HepG2 (cell line): ENCODE measurements at regions not wholly inside any gene's neighbourhood (a gene's known extent, or its start where the extent isn't known, plus 50 kb on each side); places are given as distances from the start of the nearest gene placed in this dataset.

Experiments
- ATAC-seq: fragments of 200-7000 bp; cut with Tn5 transposase; 3 replicates; pipeline ENCODE4 v1.9.1; 2020; ENCODE audit warnings: mild to moderate bottlenecking, moderate library complexity
- BruUV-seq: library from RNA; stranded (reverse); fragments of 400-500 nt; replicated peaks from 2 replicates; lab custom pipeline; 2021; lab: Mats Ljungman, UMichigan
- CTCF ChIA-PET: fragments of 300-600 bp; formaldehyde crosslinking; extraction: SDS; loops from one replicate; lab custom pipeline; 2021; ENCODE audit warnings: low total read pairs, inconsistent platforms, low intra/inter-chr PET ratio; lab: Yijun Ruan, JAX
- POLR2A ChIA-PET: fragments of 350-600 bp; sonication (Branson Sonifier 250); formaldehyde crosslinking; loops from one replicate; lab custom pipeline; 2020; ENCODE audit warnings: antibody characterized with exemption, inconsistent platforms; lab: Yijun Ruan, JAX
- DNase-seq: peaks from one replicate; pipeline ENCODE4 v3.0.0-alpha.2; 2015; ENCODE audit warnings: low spot score
- FAIRE-seq: peaks from 3 replicates; lab custom pipeline; 2011; peaks lifted over from hg19 to GRCh38; lab: Jason Lieb, UNC
- H2AFZ ChIP-seq: one replicate; pipeline ENCODE4 v1.6.1; 2011; ENCODE audit warnings: low read length, inconsistent platforms
- H3K27ac ChIP-seq: fragments of 300-600 bp; 3 replicates; pipeline ENCODE4 v1.8.0; 2011; ENCODE audit warnings: mixed run types, mild to moderate bottlenecking, mixed read lengths, low read length, inconsistent platforms; ENCODE audit not compliant: insufficient read depth; ENCODE audit errors: extremely low read length
- H3K27me3 ChIP-seq, 2 experiments: fragments of 200-600 bp in 1 of 2; 2 replicates in 1 of 2; 3 replicates in 1 of 2; pipeline versions ENCODE4 v1.6.0 to v1.8.0; 2011; ENCODE audit warnings: low read length in 2 of 2, mild to moderate bottlenecking in 2 of 2, moderate library complexity in 2 of 2, inconsistent platforms in 1 of 2; ENCODE audit not compliant: insufficient read depth in 2 of 2, control insufficient read depth in 1 of 2
- H3K36me3 ChIP-seq, 2 experiments: fragments of 200-600 bp in 1 of 2; replicated peaks in 1 of 2; 2 replicates in 1 of 2; 3 replicates in 1 of 2; pipeline versions ENCODE4 v1.5.1 to v1.8.0; 2011; ENCODE audit warnings: low read length in 2 of 2, inconsistent platforms in 1 of 2; ENCODE audit not compliant: insufficient read depth in 2 of 2, control insufficient read depth in 1 of 2
- H3K4me1 ChIP-seq: 2 replicates; pipeline ENCODE4 v1.5.1; 2012; ENCODE audit warnings: low read length, inconsistent platforms; ENCODE audit not compliant: insufficient read depth
- H3K4me2 ChIP-seq: 2 replicates; pipeline ENCODE4 v1.6.0; 2011; ENCODE audit warnings: low read depth, low read length, inconsistent platforms
- H3K4me3 ChIP-seq, 3 experiments: fragments of 200-600 bp in 1 of 3; sonication (generic), shearing (Covaris generic) in 1 of 3; replicated peaks in 1 of 3; 2 replicates each; pipeline ENCODE4 v1.5.1; 2011 to 2016; ENCODE audit warnings: low read length in 3 of 3, inconsistent platforms in 2 of 3, low read depth in 2 of 3, mild to moderate bottlenecking in 2 of 3, control low read depth in 1 of 3, mixed read lengths in 1 of 3; ENCODE audit not compliant: insufficient read depth in 1 of 3
- H3K79me2 ChIP-seq: one replicate; pipeline ENCODE4 v1.6.1; 2011; ENCODE audit warnings: low read length, inconsistent platforms; ENCODE audit not compliant: insufficient read depth
- H3K9ac ChIP-seq: 2 replicates; pipeline ENCODE4 v1.6.0; 2011; ENCODE audit warnings: mild to moderate bottlenecking, low read depth, low read length, inconsistent platforms; ENCODE audit not compliant: insufficient read depth
- H3K9me3 ChIP-seq: 2 replicates; pipeline ENCODE4 v1.5.1; 2012; ENCODE audit warnings: mild to moderate bottlenecking, low read length
- H4K20me1 ChIP-seq: 2 replicates; pipeline ENCODE4 v1.6.0; 2011; ENCODE audit warnings: inconsistent platforms, mild to moderate bottlenecking, low read length, moderate library complexity; ENCODE audit not compliant: insufficient read depth
- ETV5 ChIP-seq: IDR thresholded peaks from 2 replicates; pipeline ENCODE4 v1.6.1; 2018; ENCODE audit warnings: missing biosample characterization, missing genetic modification reagents, inconsistent platforms, borderline replicate concordance
- FOXM1 ChIP-seq: sonication (generic); formaldehyde crosslinking; IDR thresholded peaks from 2 replicates; pipeline ENCODE4 v1.5.0; 2020; ENCODE audit warnings: missing genetic modification reagents
- ISX ChIP-seq: sonication (generic); formaldehyde crosslinking; conservative IDR thresholded peaks from 2 replicates; pipeline ENCODE4 v1.5.0; 2020; ENCODE audit warnings: missing genetic modification reagents
- MAFK ChIP-seq, 2 experiments: IDR thresholded peaks in 1 of 2; conservative IDR thresholded peaks in 1 of 2; 2 replicates each; pipeline ENCODE4 v1.6.1; 2011; ENCODE audit warnings: improper control_type of control experiment in 2 of 2, low read length in 2 of 2
- NFATC3 ChIP-seq: sonication (generic); formaldehyde crosslinking; IDR thresholded peaks from 2 replicates; pipeline ENCODE4 v1.5.1; 2020; ENCODE audit warnings: mild to moderate bottlenecking, missing genetic modification reagents
- PRDM10 ChIP-seq: sonication (generic); formaldehyde crosslinking; IDR thresholded peaks from 2 replicates; pipeline ENCODE4 v1.4.0; 2020; ENCODE audit warnings: low read depth, missing genetic modification reagents
- SNAI1 ChIP-seq: sonication (generic); formaldehyde crosslinking; IDR thresholded peaks from 2 replicates; pipeline ENCODE4 v1.5.0; 2020; ENCODE audit warnings: mild to moderate bottlenecking, missing genetic modification reagents, borderline replicate concordance
- SPEN ChIP-seq: sonication (generic); formaldehyde crosslinking; IDR thresholded peaks from 2 replicates; pipeline ENCODE4 v1.5.1; 2020; ENCODE audit warnings: low read depth, mild to moderate bottlenecking, missing genetic modification reagents
- SRSF4 ChIP-seq: fragments of 200-400 bp; formaldehyde crosslinking; IDR thresholded peaks from one replicate; pipeline ENCODE4 v1.6.1; 2018; ENCODE audit warnings: mild to moderate bottlenecking, low read depth, low read length, moderate library complexity; ENCODE audit not compliant: poor library complexity, severe bottlenecking
- ZNF17 ChIP-seq: sonication (generic); formaldehyde crosslinking; IDR thresholded peaks from 2 replicates; pipeline ENCODE4 v1.5.0; 2020; ENCODE audit warnings: mild to moderate bottlenecking, missing genetic modification reagents
- ZNF225 ChIP-seq: sonication (generic); formaldehyde crosslinking; IDR thresholded peaks from 2 replicates; pipeline ENCODE4 v1.4.0; 2020; ENCODE audit warnings: mild to moderate bottlenecking, missing genetic modification reagents
- ZNF317 ChIP-seq: sonication (generic); formaldehyde crosslinking; IDR thresholded peaks from 2 replicates; pipeline ENCODE4 v1.5.0; 2020; ENCODE audit warnings: mild to moderate bottlenecking, missing genetic modification reagents
- ZNF556 ChIP-seq: sonication (generic); formaldehyde crosslinking; IDR thresholded peaks from 2 replicates; pipeline ENCODE4 v1.4.0; 2020; ENCODE audit warnings: mild to moderate bottlenecking, missing genetic modification reagents, borderline replicate concordance
- ZNF564 ChIP-seq: sonication (generic); formaldehyde crosslinking; IDR thresholded peaks from 2 replicates; pipeline ENCODE4 v1.8.1; 2023; ENCODE audit warnings: mild to moderate bottlenecking, missing genetic modification reagents
- ZNF672 ChIP-seq: sonication (generic); formaldehyde crosslinking; IDR thresholded peaks from 2 replicates; pipeline ENCODE4 v1.8.1; 2022; ENCODE audit warnings: missing genetic modification reagents
- ZNF678 ChIP-seq: sonication (generic); formaldehyde crosslinking; IDR thresholded peaks from 2 replicates; pipeline ENCODE4 v1.4.0; 2020; ENCODE audit warnings: mild to moderate bottlenecking, missing genetic modification reagents
- whole genome bisulfite sequencing: methylation state at CpG from one replicate; pipeline ENCODE4 v1.1.6; 2017; ENCODE audit warnings: low lambda C conversion rate; 5-methylcytosine and 5-hydroxymethylcytosine counted together
- in situ Hi-C: cut with HindIII; loops from 2 replicates; pipeline ENCODE4 v1.10.0; 2017; ENCODE audit warnings: low pct_unique_long_range_greater_than_20kb; ENCODE audit not compliant: extremely low pct_ligation_motif_present
- intact Hi-C: fragments of 100-400 bp; cut with micrococcal nuclease; formaldehyde crosslinking; loops from one replicate; pipeline ENCODE4 v1.10.0; 2022; ENCODE audit not compliant: unreplicated experiment

GRCh38 chr7:148481147-148481526, 109.4 kb upstream of the C7orf33 start:
- no peak for FAIRE-seq
- H3K36me3 ChIP-seq = no peaks in the 10 kb centered on the region
- no peaks in the 10 kb centered on the region for H3K79me2 ChIP-seq
- WGBS = 48% methylated on average over 3 of the region's 3 CpGs
- no peaks in the 10 kb centered on the region for H4K20me1 ChIP-seq
- ChIA-PET CTCF (no interaction called here), POLR2A (no interaction called here)
- intact Hi-C loops = no loop called here
- H3K27ac ChIP-seq = no peak overlapping the region
- peak overlapping the region; percentile 43 for H3K4me2 ChIP-seq
- H2AFZ ChIP-seq = no peak overlapping the region
- H3K9me3 ChIP-seq = no peaks in the 10 kb centered on the region
- no peak for DNase-seq
- ATAC-seq = no peak; the same call in 2 of the 3 replicates
- H3K9ac ChIP-seq = no peak overlapping the region
- in situ Hi-C loops = loop anchor here (10.0 kb wide), 1 partner anchor 216 kb away; no protein-coding TSS in a partner anchor
- H3K4me3 ChIP-seq = no peak overlapping the region
- BruUV-seq = no TSS peak
- peaks cover 46% of the 10 kb centered on the region for H3K4me1 ChIP-seq
- H3K27me3 ChIP-seq = peaks cover 0 to 6% of the 10 kb centered on the region in 2 experiments; a peak in 1 of 5 replicates
- TF ChIP-seq FOXM1 (CRISPR knock-in tag) = no peak
- TF ChIP-seq ZNF17 = no peak
- 0 out of 2 replicates have a peak, but pooled peaks have one; percentile 57 for TF ChIP-seq ZNF317 (CRISPR knock-in tag)
- no peak for TF ChIP-seq ZNF556 (CRISPR knock-in tag)
- TF ChIP-seq, all 625 proteins: peak for 1

GRCh38 chr7:148481971-148482626, 108.5 kb upstream of the C7orf33 start:
- Histone ChIP-seq H3K9ac (no peak overlapping the region), H3K4me1 (peaks cover 42% of the 10 kb centered on the region), H4K20me1 (no peaks in the 10 kb centered on the region), H3K79me2 (no peaks in the 10 kb centered on the region), H2AFZ (no peak overlapping the region), H3K9me3 (no peaks in the 10 kb centered on the region), H3K4me2 (peak overlapping the region; percentile 7; the same call in 1 of the 2 replicates), H3K4me3 (no peak overlapping the region), H3K27ac (no peak overlapping the region), H3K27me3 (peaks cover 0 to 6% of the 10 kb centered on the region in 2 experiments; a peak in 1 of 5 replicates), H3K36me3 (no peaks in the 10 kb centered on the region)
- DNase-seq (no peak), ATAC-seq (no peak), FAIRE-seq (no peak)
- ChIA-PET POLR2A (no interaction called here), CTCF (no interaction called here)
- in situ Hi-C loops = loop anchor here (10.0 kb wide), 1 partner anchor 217 kb away; no protein-coding TSS in a partner anchor
- WGBS = 81% methylated on average over 12 of the region's 19 CpGs
- intact Hi-C loops = no loop called here
- BruUV-seq = no TSS peak
- no peak for TF ChIP-seq NFATC3
- no peak for TF ChIP-seq SPEN (CRISPR knock-in tag)
- TF ChIP-seq ZNF678 (CRISPR knock-in tag) = no peak
- no peak for TF ChIP-seq ETV5
- TF ChIP-seq ZNF564 (CRISPR knock-in tag) = no peak
- no peak for TF ChIP-seq SRSF4
- TF ChIP-seq ISX (CRISPR knock-in tag) = no peak
- TF ChIP-seq SNAI1 (CRISPR knock-in tag) = no peak
- TF ChIP-seq ZNF225 (CRISPR knock-in tag) = no peak
- TF ChIP-seq MAFK (conservative IDR thresholded peaks at IDR 0.05 in 1 of 2, IDR thresholded peaks at IDR 0.05 in 1 of 2; ENCODE audit: low read length in 2 of 2) = peak; percentile 81 to 84
- no peak for TF ChIP-seq PRDM10 (CRISPR knock-in tag)
- no peak for TF ChIP-seq ZNF672 (CRISPR knock-in tag)
